NCI-H1048 (cell line): ENCODE measurements at regions not wholly inside any gene's neighbourhood (a gene's known extent, or its start where the extent isn't known, plus 50 kb on each side); places are given as distances from the start of the nearest gene placed in this dataset.

Experiments used
- DNase-seq: peaks from one replicate; lab custom pipeline; 2025; lab: John Stamatoyannopoulos, UW

- DNase-seq = no peak
Observed at GRCh38 chrX:20374900-20375438, 108.3 kb upstream of the RPS6KA3 start.

DNA sequence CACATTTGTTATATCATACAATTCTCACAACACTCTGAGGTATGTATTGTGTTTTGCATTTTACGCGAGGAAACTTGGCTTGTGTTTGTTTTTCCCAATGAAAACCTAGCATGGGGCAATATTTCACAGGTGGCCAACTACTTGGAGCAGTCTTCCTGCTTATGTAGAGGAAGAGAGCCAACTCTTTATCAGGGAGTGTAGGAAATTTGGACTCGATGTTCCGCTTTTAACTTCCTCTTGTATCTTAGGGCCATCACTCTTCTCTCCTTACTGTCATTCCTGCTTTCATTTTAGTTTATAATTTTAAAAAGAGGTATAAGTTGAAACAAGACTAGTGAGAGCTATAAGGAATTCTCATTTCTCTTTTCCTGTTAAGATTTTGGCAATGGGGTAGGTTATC lies 107.7 kb upstream of the RPS6KA3 start:
- DNase-seq = no peak

GRCh38 chrX:20373063-20373462 lies 106.4 kb upstream of the RPS6KA3 start:
- no peak for DNase-seq

GRCh38 chrX:20372533-20372932 lies 105.8 kb upstream of the RPS6KA3 start:
- no peak for DNase-seq

DNA sequence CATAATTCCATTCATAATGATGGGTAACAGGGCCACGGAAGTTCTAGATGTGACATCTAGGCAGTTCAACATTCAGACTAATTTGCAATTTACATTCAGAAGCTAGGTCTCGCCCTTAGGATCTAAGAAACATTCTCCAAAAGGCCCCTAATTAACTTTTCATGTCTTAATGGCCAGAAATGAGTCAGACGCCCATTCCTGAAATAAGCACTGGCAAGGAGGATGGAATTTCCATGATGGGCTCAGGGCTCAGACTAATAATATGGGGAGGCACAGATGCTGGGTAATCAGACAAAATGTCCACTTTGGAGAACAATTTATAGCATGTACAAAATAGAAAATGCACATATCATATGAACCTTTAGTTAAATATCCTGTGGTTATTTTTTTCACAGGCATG lies 102.8 kb upstream of the RPS6KA3 start:
- no peak for DNase-seq

DNA sequence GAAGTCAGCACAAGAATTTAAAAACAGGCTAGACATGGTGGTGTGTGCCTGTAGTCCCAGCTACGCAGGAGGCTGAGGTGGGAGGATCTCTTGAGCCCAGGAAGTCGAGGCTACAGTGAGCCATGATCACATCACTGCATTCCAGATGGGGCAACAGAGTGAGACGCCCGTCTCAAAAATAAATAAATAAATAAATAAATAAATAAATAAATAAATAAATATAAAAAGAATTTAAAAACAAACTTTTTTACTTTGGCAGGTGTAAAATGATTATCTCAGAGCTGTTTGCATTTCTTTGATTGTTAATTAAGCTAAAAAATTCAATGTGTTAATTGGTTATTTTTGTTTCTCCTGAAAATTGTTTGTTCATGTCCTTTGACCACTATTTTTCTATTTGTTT lies 97.5 kb upstream of the RPS6KA3 start:
- no peak for DNase-seq

- no peak for DNase-seq
Observed at GRCh38 chrX:20363275-20363674, 96.6 kb upstream of the RPS6KA3 start.

- DNase-seq = no peak
Observed at GRCh38 chrX:20362268-20363267, 95.9 kb upstream of the RPS6KA3 start.

- no peak for DNase-seq
Observed at GRCh38 chrX:20361890-20362262, 95.2 kb upstream of the RPS6KA3 start.

- no peak for DNase-seq
Observed at GRCh38 chrX:20361081-20361889, 94.6 kb upstream of the RPS6KA3 start.

- DNase-seq = no peak
Observed at GRCh38 chrX:20355187-20355586, 88.5 kb upstream of the RPS6KA3 start.

GRCh38 chrX:20354505-20354904 lies 87.8 kb upstream of the RPS6KA3 start:
- DNase-seq = no peak

DNA sequence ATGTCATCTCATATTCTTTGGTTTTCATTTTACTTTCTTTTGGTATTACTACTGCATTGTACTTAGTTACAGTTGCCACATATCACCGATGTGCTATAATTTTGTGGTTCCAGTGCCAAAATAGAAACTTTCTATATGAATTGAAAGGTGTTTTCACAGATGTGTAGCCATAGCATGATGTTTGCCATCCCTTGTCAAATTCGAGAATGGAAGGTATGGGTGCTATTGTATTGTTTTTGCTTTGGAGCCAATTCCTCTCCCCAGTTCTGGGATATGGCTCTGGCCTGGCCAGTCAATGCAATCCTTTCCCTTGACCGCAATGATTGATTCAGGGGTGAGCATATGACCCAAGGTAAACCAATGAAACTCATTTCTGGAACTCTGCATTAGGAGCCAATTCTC lies 86.2 kb upstream of the RPS6KA3 start:
- no peak for DNase-seq

GRCh38 chrX:20352504-20352903 lies 85.8 kb upstream of the RPS6KA3 start:
- no peak for DNase-seq

DNA sequence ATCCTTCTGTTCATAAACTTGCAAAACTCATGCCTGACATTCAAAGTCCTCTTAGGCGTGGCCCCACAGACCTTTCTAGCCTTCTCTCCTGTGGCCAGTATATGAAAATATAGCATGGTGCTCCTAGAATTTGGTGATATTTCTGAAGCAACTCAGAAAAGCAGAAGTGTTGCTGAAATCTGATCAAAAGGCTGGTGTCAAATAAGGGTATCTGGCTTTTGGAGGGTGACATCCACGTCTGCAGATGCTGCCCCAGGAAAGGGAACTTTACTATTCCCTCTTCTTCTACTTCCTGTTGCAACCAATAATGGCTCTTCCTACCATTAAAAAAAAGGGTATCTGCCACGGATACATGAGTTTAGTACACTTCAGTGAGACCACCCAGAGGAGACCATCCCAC lies 83.9 kb upstream of the RPS6KA3 start:
- DNase-seq = no peak

DNA sequence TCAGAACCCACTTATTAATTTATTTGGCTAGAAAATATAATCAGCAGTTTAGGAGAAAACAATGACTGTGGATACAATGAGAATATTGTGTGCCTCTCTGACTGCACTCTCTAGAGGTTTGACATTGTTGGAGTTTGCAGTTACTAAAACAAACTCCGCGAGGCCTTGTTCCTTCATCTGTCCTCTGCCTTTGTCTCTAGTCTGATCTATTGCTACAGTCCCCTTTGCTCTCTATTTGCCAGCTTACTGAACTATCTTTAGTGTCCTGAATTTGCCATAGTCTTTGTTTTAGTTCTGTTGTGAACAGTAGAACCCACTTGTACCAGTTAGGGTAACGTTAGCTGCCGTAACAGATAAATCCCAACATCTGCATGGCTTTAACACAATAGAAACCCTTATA lies 81.4 kb upstream of the RPS6KA3 start:
- DNase-seq = no peak

DNA sequence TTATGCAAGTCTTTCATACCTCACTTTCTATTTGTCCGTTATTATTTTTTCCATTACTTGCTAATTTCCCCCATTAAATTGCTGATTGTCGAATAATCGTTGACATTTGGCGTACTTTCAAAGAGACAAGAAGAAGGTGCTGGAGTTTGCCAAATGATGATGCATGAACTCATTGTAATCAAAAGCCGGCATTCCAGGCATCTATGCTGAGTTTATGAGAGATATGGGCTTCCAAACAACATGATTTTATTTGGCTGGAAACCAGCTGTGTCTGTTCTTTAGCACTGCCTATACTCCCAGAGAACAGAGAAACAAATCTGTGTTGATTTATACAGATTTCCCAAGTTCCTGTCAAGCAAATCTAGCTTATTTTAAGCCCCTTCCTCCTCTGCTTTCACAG lies 80.8 kb upstream of the RPS6KA3 start:
- DNase-seq = no peak

DNA sequence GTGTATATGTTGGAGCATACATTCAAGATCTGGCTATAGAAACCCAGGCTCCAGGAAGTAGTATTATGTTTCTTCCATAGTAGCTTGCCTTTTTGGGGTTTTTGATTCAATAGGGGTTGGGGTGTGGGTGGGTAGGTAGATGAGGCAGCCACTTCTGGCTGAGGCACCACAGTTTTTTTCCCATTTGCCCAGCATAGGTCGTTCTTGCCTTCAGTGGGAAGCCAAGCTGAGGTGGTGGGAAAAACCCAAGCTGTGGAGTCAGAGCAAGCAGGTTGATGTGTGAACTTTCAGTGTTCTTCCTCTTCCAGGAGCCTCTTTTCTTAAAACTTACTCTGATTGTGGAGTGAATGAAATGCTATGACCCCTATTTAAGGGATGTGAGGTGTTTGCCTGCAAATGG lies 67.0 kb upstream of the RPS6KA3 start:
- no peak for DNase-seq

DNA sequence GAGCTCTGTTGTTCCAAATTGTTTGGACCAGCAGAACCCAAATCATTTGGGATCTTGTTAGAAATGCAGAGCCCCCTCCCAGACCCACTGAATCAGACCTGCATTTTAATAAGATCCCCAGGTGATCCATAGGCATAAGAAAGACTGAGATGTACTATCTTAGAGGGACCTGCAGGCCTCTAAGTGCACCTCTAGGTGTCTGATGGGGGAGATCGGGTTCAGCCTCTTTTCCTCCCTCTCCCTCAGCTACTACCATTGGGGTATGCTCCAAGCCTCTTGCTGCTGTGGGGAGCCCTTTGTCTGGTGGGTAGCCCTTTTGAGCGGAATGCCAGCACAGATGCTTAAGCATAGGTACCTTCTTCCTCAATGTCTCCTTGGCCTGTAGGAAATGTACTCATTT lies 63.8 kb upstream of the RPS6KA3 start:
- no peak for DNase-seq

DNA sequence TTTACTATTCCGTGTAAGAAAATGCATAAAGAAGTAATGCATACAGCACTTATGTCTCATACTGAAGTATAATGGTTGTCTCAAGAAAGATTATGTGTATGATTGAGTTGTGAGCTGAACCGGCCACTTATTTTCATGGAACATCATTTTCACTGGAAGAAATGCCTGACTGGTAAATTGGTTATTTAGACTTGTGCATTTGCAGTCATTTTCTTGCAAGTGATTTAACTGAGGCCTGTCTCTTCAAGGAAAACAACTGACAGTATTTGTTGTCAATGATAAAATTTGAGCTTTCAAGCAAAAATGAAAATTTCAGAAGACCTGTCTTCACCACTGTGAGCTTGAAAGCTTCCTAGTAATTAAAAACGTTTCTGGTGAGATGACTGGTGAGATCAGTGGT lies 62.7 kb upstream of the RPS6KA3 start:
- no peak for DNase-seq

DNA sequence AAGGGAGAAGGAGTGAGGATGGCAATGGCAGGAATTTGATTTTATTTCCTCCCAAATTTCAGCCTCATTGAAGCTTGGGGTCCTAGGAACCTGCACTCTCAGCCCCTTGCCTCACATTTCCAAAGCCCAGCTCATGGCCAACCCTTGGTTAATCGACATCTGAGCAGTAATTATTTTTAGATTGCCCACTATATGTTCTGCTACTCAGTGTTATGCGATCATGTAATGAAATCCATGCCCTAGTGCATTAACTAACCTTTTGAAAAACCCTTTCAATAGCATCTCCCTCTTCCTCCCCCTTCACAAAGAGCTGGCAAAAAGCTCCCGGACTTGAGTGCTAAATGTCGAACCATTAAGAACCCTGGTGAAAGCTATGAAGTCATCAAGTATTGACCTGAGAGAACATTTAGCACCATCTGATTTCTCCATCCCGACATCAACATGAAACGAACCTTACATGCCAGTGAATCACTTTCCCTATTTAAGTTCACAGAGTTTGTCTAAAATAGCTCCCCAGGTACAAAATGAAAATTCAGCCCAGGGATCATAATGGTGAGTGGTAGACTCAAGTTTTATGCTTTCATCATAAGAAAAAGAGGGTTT lies 59.2 kb upstream of the RPS6KA3 start:
- DNase-seq = no peak

DNA sequence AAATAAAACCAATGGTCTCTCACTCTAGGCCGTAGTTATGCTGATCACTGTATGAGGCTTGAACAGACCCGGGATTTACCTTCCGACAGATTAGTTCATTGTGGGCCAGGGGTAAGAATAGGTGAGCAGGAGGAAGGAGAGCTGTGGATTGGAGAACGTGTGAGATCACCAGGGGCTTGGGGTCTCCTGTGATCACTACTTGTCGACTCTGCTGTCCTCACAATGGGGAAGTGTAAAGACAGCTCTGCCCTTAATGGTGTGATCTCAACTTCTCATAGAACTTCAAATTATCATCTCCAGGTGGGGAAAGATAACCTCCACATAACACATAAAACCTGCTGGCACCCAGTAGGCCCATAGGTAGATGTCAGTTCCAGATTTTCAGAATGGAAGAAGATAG lies 56.2 kb upstream of the RPS6KA3 start:
- no peak for DNase-seq
